ENCODE measurements at regions not wholly inside any gene's neighbourhood (a gene's known extent, or its start where the extent isn't known, plus 50 kb on each side); places are given as distances from the start of the nearest gene placed in this dataset.
"Not testable (repeated sequence)": the region's sequence is repeated elsewhere in the genome, so short reads cannot be mapped to it uniquely, and the experiment has no call there.

DNA sequence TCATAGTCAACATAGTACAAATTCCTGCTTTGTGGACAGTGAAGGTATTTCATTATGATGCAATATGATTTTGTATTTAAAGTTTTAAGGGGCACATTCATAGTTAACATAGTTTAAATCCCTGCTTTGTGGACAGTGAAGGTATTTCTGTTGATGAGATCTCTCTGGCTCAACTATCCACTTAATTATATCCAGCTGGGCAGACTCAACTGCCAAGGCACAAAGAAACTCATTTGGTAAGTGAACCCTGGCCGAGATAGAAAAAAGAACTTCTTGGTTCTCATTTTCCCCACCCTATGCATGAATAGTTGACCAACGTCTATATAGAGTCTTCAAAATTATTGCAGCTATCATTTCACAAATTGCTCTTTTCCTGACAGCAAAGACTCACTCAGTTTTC is 1194.6 kb downstream of the NCAM2 start:
- DNase-seq (ENCODE audit: low spot score), result no peak
- Mint-ChIP-seq H3K4me1 (ENCODE audit: low read depth) (no peaks in the 10 kb centered on the region), H3K27me3 (ENCODE audit: low read depth) (no peaks in the 10 kb centered on the region), H3K4me3 (ENCODE audit: low read depth) (no peak overlapping the region), H3K36me3 (ENCODE audit: low read depth) (no peaks in the 10 kb centered on the region), H3K9me3 (peaks cover 16% of the 10 kb centered on the region), H3K27ac (no peak overlapping the region)
- intact Hi-C loops (cut with micrococcal nuclease), result no loop called here

DNA sequence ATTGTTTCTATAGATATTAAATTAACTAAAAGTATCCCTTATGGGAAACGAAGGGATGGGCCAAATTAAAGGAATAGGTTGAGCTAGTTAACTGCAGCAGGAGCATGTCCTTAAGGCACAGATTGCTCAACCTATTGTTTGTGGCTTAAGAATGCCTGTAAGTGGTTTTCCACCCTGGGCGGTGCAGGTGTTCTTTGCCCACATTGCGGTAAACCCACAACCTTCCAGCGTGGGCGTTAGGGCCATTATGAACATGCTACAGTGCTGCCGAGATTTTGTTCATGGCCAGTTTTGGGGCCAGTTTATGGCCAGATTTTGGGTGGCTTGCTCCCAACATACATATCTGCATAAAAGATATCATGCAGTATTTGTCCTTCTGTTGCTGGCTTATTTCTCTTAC is 1196.8 kb downstream of the NCAM2 start:
- H3K27ac Mint-ChIP-seq; intact Hi-C loops (cut with micrococcal nuclease): not testable (repeated sequence)

DNA sequence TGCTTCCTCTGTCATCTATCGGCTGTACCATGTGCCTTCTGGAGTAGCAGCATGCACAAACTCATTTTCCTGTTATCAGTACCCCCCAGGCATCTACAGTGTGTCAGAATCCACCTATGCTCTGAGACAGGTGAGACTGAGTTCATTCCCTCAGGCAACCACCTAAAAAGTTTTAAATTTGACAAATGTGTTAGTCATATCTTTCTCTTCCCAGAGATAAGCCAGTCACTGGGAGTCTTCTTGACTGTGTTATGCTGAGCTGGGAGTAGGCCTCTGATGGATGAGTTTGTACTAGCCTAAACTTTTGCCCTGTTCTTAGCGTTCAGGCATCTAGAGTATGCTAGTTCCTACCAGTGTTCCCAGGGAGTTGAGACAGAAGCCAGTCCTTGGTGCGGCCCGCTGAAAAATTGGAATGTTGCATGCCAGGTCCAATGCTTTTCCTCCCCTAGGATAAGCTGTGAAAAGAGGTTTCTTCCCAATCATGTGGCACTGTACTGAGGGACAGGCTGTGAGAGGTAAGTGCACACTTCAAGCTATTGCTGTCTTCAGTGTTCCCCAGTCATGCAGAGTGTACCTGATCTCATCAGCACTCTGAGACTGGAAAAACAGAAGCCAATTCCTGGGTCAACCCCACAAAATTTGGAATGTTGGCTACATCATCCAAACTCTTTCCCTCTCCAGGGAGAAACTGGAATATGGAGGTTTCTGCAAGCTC is 1202.3 kb downstream of the NCAM2 start:
- Mint-ChIP-seq H3K27ac (no peak overlapping the region), H3K36me3 (ENCODE audit: low read depth) (no peaks in the 10 kb centered on the region), H3K4me3 (ENCODE audit: low read depth) (no peak overlapping the region), H3K9me3 (no peaks in the 10 kb centered on the region), H3K27me3 (ENCODE audit: low read depth) (no peaks in the 10 kb centered on the region), H3K4me1 (ENCODE audit: low read depth) (no peaks in the 10 kb centered on the region)
- intact Hi-C loops (cut with micrococcal nuclease), result no loop called here
- DNase-seq (ENCODE audit: low spot score), result no peak

More for the DNA sequence above, 1196.8 kb downstream of the NCAM2 start:
- H3K4me1 Mint-ChIP-seq (ENCODE audit: low read depth); H3K36me3 Mint-ChIP-seq (ENCODE audit: low read depth); DNase-seq (ENCODE audit: low spot score); H3K4me3 Mint-ChIP-seq (ENCODE audit: low read depth); H3K27me3 Mint-ChIP-seq (ENCODE audit: low read depth): not testable (repeated sequence)
- peaks cover 16% of the 10 kb centered on the region for H3K9me3 Mint-ChIP-seq

DNA sequence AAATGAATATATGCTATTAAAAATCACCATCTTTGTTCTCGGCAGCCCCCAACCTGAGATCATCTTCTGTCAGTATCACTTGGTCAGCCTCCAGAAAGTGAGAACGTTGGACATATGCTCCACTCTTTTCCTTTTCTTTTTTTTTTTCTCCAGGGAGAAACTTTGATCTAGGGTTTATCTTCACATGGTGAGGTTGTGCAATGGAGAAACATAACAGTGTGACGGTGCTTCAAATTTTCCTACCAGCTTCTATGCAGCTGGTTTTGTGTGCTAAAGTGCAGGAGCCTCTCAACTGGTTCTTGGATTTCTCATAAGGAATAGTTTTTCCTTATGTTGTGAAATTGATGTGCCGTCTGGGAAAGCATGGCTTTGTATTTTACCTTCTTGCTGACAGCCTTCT is 1202.9 kb downstream of the NCAM2 start:
- H3K27ac Mint-ChIP-seq, result no peak overlapping the region
- H3K4me3 Mint-ChIP-seq (ENCODE audit: low read depth), result no peak overlapping the region
- no peaks in the 10 kb centered on the region for H3K27me3 Mint-ChIP-seq (ENCODE audit: low read depth)
- H3K36me3 Mint-ChIP-seq (ENCODE audit: low read depth), result no peaks in the 10 kb centered on the region
- intact Hi-C loops (cut with micrococcal nuclease), result no loop called here
- no peaks in the 10 kb centered on the region for H3K9me3 Mint-ChIP-seq
- no peak for DNase-seq (ENCODE audit: low spot score)
- no peaks in the 10 kb centered on the region for H3K4me1 Mint-ChIP-seq (ENCODE audit: low read depth)

DNA sequence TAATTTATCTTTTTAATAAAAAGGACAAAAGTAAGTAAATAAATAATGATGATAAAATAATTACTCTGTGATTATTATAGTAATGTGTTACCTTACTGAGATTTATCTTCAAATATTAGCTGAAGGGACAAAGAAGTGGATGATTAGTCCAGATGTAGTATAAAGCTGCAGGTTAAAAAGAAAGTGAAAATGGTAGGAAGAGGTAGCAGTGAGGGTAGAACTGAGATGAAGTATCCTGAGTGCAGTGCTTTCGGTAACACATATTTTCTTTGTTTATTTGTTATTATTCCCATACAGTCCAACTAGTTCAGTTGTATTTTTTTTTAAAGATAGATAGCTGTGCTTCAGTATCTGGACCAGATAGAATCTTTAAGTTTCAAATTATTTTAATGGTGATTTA is 1203.5 kb downstream of the NCAM2 start:
- Mint-ChIP-seq H3K9me3 (no peaks in the 10 kb centered on the region), H3K4me3 (ENCODE audit: low read depth) (no peak overlapping the region), H3K36me3 (ENCODE audit: low read depth) (no peaks in the 10 kb centered on the region)

DNA sequence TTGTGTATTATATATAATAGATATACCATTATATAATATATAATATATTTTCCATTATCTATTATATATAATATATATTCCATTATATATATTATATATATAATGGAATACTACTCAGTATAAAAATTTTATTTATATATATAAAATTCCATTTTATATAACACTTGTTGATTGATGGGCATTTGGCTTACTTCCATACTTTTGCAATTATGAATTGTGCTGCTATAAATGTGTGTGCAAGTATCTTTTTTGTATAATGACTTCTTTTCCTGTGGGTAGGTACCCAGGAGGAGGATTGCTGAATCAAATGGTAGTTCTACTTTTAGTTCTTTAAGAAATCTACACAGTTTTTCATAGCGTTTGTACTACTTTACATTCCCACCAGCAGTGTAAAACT is 1211.1 kb downstream of the NCAM2 start:
- H3K27me3 Mint-ChIP-seq (ENCODE audit: low read depth), result no peaks in the 10 kb centered on the region
- no peaks in the 10 kb centered on the region for H3K4me1 Mint-ChIP-seq (ENCODE audit: low read depth)
- peaks cover 9% of the 10 kb centered on the region for H3K9me3 Mint-ChIP-seq
- intact Hi-C loops (cut with micrococcal nuclease), result no loop called here
- no peaks in the 10 kb centered on the region for H3K36me3 Mint-ChIP-seq (ENCODE audit: low read depth)
- no peak for DNase-seq (ENCODE audit: low spot score)
- no peak overlapping the region for H3K27ac Mint-ChIP-seq
- no peak overlapping the region for H3K4me3 Mint-ChIP-seq (ENCODE audit: low read depth)

More for the DNA sequence above, 1203.5 kb downstream of the NCAM2 start:
- H3K27ac Mint-ChIP-seq, result no peak overlapping the region
- H3K27me3 Mint-ChIP-seq (ENCODE audit: low read depth), result no peaks in the 10 kb centered on the region
- intact Hi-C loops (cut with micrococcal nuclease), result no loop called here
- no peaks in the 10 kb centered on the region for H3K4me1 Mint-ChIP-seq (ENCODE audit: low read depth)
- DNase-seq (ENCODE audit: low spot score), result no peak

DNA sequence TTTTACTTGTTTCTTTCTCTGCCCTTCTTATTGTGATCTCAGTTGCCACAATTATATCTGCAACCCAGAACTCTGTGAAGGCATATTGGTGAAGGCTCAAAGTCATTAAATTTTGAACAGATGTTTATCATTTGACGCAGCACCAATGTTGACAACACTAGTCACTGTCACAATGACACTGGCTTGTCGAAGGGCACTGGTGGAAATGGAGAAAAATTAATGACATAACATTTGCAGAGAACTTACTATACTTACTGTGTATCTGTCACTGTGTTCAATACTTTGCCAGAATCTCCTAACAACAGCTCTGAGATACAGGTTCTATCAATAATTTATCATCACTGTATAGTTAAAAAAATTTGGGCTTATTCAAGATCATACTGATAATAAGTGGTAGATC is 1213.7 kb downstream of the NCAM2 start:
- intact Hi-C loops (cut with micrococcal nuclease), result no loop called here
- no peaks in the 10 kb centered on the region for H3K4me1 Mint-ChIP-seq (ENCODE audit: low read depth)
- H3K36me3 Mint-ChIP-seq (ENCODE audit: low read depth), result no peaks in the 10 kb centered on the region
- DNase-seq (ENCODE audit: low spot score), result no peak
- no peaks in the 10 kb centered on the region for H3K27me3 Mint-ChIP-seq (ENCODE audit: low read depth)
- H3K4me3 Mint-ChIP-seq (ENCODE audit: low read depth), result no peak overlapping the region
- H3K9me3 Mint-ChIP-seq, result peaks cover 9% of the 10 kb centered on the region
- no peak overlapping the region for H3K27ac Mint-ChIP-seq

DNA sequence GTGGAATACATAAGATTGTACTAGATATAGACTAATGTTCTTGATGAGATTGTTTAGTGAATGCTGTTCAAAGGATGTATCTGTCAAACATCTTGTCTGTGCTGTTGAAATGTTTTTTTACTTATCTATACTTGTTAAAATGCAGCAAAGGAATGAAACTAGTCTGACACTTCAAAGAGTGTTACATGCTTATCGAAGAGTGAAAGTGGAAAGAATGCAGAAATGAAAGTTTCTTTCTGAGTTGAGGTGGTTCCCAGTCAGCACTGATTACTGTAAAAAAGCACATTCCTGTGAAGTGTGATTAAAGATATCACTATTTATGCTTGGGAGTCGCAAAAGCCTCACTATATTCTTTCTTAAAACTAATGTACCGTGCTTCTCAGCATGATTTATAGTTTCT is 1225.2 kb downstream of the NCAM2 start:
- Mint-ChIP-seq H3K27me3 (ENCODE audit: low read depth) (peaks cover 2% of the 10 kb centered on the region), H3K4me3 (ENCODE audit: low read depth) (no peak overlapping the region), H3K9me3 (no peaks in the 10 kb centered on the region), H3K4me1 (ENCODE audit: low read depth) (peaks cover 3% of the 10 kb centered on the region), H3K36me3 (ENCODE audit: low read depth) (no peaks in the 10 kb centered on the region), H3K27ac (peak overlapping the region; percentile 8)
- DNase-seq (ENCODE audit: low spot score), result no peak
- intact Hi-C loops (cut with micrococcal nuclease), result no loop called here

DNA sequence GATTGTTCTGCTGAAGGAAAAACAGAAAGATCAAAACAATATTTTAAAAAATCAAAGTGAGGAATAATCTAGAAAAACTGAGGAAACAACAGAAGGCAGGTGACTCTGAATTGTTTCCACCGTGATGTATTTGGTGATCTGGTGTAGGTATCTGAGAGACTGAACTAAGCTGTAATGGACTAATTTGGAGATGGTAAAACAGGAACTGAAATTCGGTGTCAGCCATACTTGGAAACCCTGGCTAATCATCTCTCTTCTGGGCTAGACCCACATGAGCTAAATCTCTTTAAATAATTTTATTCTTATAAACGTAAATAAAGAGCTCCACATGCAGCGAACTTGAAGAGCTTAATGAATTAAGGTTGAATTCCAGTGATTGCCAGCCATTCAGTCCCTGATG is 1226.1 kb downstream of the NCAM2 start:
- DNase-seq (ENCODE audit: low spot score), result no peak
- Mint-ChIP-seq H3K4me3 (ENCODE audit: low read depth) (no peak overlapping the region), H3K36me3 (ENCODE audit: low read depth) (no peaks in the 10 kb centered on the region), H3K9me3 (no peaks in the 10 kb centered on the region), H3K4me1 (ENCODE audit: low read depth) (peaks cover 3% of the 10 kb centered on the region), H3K27me3 (ENCODE audit: low read depth) (peaks cover 2% of the 10 kb centered on the region), H3K27ac (no peak overlapping the region)
- intact Hi-C loops (cut with micrococcal nuclease), result no loop called here

DNA sequence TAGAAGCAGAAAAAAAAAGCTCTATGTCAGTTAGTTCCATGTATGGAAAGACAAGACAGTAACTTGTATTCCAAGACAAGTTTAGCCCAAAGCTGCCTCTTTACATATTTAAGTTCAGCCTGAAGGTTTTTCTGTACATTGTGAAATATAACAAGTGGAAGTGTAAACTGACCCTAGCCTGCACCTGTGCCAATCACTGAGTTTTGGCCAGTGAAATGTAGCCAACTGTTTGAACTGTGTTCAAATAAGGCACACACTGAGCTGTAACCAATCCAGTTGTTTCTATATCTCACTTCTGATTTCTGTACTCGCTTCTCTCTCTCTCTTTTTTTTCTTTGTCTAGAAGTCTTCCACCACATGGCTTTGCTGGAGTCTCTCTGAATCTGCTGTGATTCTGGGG is 1227.1 kb downstream of the NCAM2 start:
- Mint-ChIP-seq H3K9me3 (no peaks in the 10 kb centered on the region), H3K36me3 (ENCODE audit: low read depth) (no peaks in the 10 kb centered on the region), H3K4me3 (ENCODE audit: low read depth) (no peak overlapping the region), H3K27ac (no peak overlapping the region), H3K27me3 (ENCODE audit: low read depth) (peaks cover 2% of the 10 kb centered on the region), H3K4me1 (ENCODE audit: low read depth) (peaks cover 3% of the 10 kb centered on the region)
- no peak for DNase-seq (ENCODE audit: low spot score)
- intact Hi-C loops (cut with micrococcal nuclease), result no loop called here

DNA sequence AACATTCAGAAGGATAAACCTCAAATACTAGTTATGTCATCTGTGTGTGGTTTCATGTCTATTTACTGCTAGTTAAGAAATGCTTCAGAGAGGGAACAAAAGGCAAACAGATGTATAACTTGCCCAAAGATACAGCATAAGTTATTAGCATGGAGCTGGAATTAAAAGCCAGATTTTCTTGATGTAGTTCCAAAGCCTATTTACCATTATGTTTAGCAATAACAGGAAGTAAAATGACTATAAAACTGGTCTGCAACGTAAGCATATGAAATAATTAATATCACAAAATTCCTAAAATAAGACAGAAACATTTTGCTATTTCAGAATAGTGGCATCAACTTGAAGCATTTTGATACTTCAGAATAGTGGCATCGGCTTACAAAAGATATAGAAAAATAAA is 1232.8 kb downstream of the NCAM2 start:
- H3K27ac Mint-ChIP-seq, result no peak overlapping the region
- intact Hi-C loops (cut with micrococcal nuclease), result no loop called here
- H3K36me3 Mint-ChIP-seq (ENCODE audit: low read depth), result no peaks in the 10 kb centered on the region
- no peaks in the 10 kb centered on the region for H3K4me1 Mint-ChIP-seq (ENCODE audit: low read depth)
- no peaks in the 10 kb centered on the region for H3K27me3 Mint-ChIP-seq (ENCODE audit: low read depth)
- no peak for DNase-seq (ENCODE audit: low spot score)
- peaks cover 5% of the 10 kb centered on the region for H3K9me3 Mint-ChIP-seq
- H3K4me3 Mint-ChIP-seq (ENCODE audit: low read depth), result no peak overlapping the region

DNA sequence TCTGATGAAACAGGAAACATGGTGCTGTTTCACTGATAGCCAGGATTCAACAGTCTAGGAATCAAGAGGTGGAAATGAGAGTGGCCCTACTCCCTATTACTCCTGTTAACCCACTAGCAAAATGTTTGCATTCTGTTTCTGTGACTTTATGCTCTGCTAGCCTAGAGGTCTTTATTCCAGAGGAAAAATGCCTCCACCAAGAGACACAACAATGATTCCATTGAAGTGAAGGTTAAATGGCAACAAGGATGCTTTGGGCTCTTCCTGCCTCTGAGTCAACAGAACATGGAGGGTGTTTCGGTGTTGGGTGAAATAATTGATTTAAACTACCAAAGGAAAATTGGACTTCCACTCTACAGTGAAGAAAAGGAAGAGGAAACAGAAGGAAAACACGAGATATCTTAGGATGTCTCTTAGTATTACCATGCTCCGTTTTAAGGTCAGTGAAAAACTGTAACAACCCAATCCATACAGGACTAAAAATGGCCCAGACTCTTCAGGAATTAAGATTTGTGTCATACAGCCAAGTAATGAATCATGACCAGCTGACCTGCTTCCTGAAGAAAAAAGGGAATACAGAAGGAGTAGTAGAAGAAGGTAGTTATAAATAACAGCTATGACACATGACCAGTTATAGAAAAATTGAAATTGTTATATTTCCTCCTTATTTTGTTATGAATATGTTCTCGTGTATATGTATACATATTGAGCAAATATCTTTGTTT is 1237.8 kb downstream of the NCAM2 start:
- H3K4me3 Mint-ChIP-seq (ENCODE audit: low read depth), result no peak overlapping the region
- intact Hi-C loops (cut with micrococcal nuclease), result no loop called here
- H3K27ac Mint-ChIP-seq, result no peak overlapping the region
- peaks cover 20% of the 10 kb centered on the region for H3K9me3 Mint-ChIP-seq
- no peaks in the 10 kb centered on the region for H3K36me3 Mint-ChIP-seq (ENCODE audit: low read depth)
- no peak for DNase-seq (ENCODE audit: low spot score)
- no peaks in the 10 kb centered on the region for H3K27me3 Mint-ChIP-seq (ENCODE audit: low read depth)
- H3K4me1 Mint-ChIP-seq (ENCODE audit: low read depth), result no peaks in the 10 kb centered on the region

DNA sequence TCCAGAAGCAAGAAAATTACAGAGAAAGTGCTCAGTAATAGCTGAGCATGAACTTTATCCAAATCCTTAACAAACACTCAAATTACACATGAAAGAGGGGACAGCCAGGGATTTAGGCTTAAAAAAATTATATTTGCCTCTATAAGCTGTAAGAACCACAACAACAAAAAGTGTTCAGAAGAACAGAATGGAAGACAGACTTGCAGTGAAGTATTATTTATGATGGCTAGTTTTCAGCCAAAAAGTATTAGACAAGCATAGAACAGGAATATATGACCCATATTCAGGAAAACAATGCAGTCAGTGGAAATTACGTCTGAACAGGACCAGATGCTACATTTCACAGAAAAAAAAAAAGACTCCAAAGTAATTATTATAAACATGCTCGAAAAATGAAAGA is 1246.3 kb downstream of the NCAM2 start:
- no peak for DNase-seq (ENCODE audit: low spot score)
- Mint-ChIP-seq H3K9me3 (no peaks in the 10 kb centered on the region), H3K4me3 (ENCODE audit: low read depth) (no peak overlapping the region), H3K36me3 (ENCODE audit: low read depth) (no peaks in the 10 kb centered on the region), H3K4me1 (ENCODE audit: low read depth) (no peaks in the 10 kb centered on the region), H3K27ac (no peak overlapping the region), H3K27me3 (ENCODE audit: low read depth) (no peaks in the 10 kb centered on the region)
- intact Hi-C loops (cut with micrococcal nuclease), result no loop called here
